VCaP (cell line): ENCODE measurements at regions not wholly inside any gene's neighbourhood (a gene's known extent, or its start where the extent isn't known, plus 50 kb on each side); places are given as distances from the start of the nearest gene placed in this dataset.

Experiments
- H3K27ac ChIP-seq: fragments of 450-650 bp; 2 replicates; pipeline ENCODE4 v1.5.1; 2017
- CTCF ChIP-seq: fragments of 450-650 bp; conservative IDR thresholded peaks from 2 replicates; pipeline ENCODE4 v1.5.1; 2017; ENCODE audit warnings: mild to moderate bottlenecking, moderate library complexity

- no peak for TF ChIP-seq CTCF
- H3K27ac ChIP-seq, result no peak overlapping the region
Observed at GRCh38 chr9:25254051-25254450, 424.2 kb downstream of the TUSC1 start.

GRCh38 chr9:25241421-25241820, 436.8 kb downstream of the TUSC1 start:
- no peak for TF ChIP-seq CTCF
- no peak overlapping the region for H3K27ac ChIP-seq

GRCh38 chr9:25226901-25227686, 451.1 kb downstream of the TUSC1 start:
- no peak overlapping the region for H3K27ac ChIP-seq
- no peak for TF ChIP-seq CTCF

- no peak for TF ChIP-seq CTCF
- no peak overlapping the region for H3K27ac ChIP-seq
Observed at GRCh38 chr9:25225938-25226760, 452.1 kb downstream of the TUSC1 start.

GRCh38 chr9:25224996-25225395, 453.2 kb downstream of the TUSC1 start:
- TF ChIP-seq CTCF, result no peak
- no peak overlapping the region for H3K27ac ChIP-seq

GRCh38 chr9:25224309-25224708, 453.9 kb downstream of the TUSC1 start:
- peak; percentile 36; the same call in 1 of the 2 replicates for TF ChIP-seq CTCF
- no peak overlapping the region for H3K27ac ChIP-seq

GRCh38 chr9:25212361-25212760, 465.9 kb downstream of the TUSC1 start:
- no peak for TF ChIP-seq CTCF
- no peak overlapping the region for H3K27ac ChIP-seq
